GM19035 (cell line): ENCODE measurements at regions not wholly inside any gene's neighbourhood (a gene's known extent, or its start where the extent isn't known, plus 50 kb on each side); places are given as distances from the start of the nearest gene placed in this dataset.

ENCODE experiments used
- ATAC-seq: cut with Tn5 transposase; IDR thresholded peaks from one replicate; pipeline ENCODE4 v1.9.1; 2021; ENCODE audit not compliant: unreplicated experiment

- no peak for ATAC-seq
These were observed 320.5 kb downstream of the ETS1 start for GRCh38 chr11:128266893-128267292.

GRCh38 chr11:128262463-128263345 lies 324.7 kb downstream of the ETS1 start:
- ATAC-seq = no peak

- no peak for ATAC-seq
These were observed 326.3 kb downstream of the ETS1 start for GRCh38 chr11:128261011-128261421.

- ATAC-seq = no peak
These were observed 327.0 kb downstream of the ETS1 start for GRCh38 chr11:128260398-128260797.

DNA sequence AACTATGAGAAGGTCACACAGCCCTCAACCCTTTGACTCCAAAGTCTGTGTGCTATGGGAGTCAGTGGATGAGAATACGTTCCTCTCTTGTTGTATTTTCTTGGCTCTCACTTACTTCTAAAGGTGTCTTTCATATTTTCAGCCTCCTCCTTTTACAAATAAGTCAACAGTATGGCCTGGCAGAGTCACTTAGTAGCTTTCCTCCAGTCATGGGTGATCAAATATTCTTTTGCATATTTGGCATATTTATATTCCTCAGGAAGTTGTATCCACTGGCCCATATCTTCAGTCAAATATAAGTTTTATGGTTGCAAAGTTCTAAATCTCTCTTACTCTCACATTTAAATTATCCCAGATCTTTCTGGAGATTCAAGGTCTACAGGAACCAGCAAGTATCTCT lies 327.5 kb downstream of the ETS1 start:
- no peak for ATAC-seq

DNA sequence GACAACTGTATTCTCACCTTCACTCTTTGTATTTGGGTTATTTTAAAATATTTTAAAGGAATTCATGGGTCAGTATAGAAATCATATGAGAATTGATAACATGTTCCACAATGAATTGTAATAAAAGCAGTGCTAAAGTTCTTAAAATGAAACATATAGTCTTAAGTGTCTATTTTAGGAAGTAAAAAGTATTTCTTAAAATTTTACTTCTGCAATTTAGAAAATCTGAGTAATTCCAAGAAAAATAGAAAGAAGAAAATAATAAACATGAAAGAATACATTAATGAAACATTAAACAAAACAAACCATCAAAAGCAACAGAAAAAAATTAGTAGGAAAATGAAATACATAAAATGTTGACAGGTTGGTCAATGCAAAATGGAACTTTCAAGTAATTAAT lies 332.4 kb downstream of the ETS1 start:
- ATAC-seq = no peak

- ATAC-seq = no peak
These were observed 336.2 kb downstream of the ETS1 start for GRCh38 chr11:128251140-128251539.

DNA sequence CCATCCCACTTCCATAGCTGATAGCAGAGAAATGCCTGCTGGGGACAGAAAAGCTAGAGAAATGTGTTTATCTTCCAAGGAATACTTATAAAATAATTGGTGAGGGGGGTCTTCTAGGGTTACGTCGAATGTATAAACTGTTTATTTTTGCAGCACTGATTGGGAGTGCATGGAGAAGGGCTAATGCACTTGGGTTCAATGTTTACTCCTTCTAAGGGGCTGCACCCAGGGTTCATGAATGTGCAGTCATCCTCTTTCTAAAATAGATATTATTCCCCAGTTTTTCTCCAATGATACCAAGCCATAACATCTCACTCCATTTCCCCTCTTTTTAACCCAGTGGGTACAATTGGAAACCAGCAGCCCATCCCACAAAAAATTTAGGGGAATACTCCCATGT lies 336.9 kb downstream of the ETS1 start:
- ATAC-seq = no peak

GRCh38 chr11:128246810-128247594 lies 340.4 kb downstream of the ETS1 start:
- ATAC-seq = no peak

DNA sequence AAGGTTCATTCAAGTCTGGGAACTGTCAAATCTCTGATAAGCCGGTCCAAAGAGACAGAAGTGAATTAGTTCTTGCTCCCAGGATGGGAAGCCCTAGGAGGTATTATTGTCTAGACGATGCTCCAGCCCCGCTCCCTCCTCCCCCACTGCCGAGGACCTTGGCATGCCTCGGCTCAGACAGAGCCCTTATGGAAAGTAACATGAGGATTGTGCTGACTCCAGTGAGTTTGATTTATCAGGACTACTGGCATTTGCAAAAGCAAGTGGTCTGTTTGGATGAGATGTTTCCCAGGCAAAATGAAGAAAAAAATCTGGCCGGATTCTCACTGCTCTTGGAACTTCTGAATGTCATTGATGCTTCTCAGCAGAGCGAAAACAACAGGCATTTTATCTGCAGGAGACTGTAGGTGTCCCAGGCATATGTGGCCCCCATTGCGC lies 341.0 kb downstream of the ETS1 start:
- no peak for ATAC-seq

GRCh38 chr11:128244871-128245270 lies 342.5 kb downstream of the ETS1 start:
- no peak for ATAC-seq

DNA sequence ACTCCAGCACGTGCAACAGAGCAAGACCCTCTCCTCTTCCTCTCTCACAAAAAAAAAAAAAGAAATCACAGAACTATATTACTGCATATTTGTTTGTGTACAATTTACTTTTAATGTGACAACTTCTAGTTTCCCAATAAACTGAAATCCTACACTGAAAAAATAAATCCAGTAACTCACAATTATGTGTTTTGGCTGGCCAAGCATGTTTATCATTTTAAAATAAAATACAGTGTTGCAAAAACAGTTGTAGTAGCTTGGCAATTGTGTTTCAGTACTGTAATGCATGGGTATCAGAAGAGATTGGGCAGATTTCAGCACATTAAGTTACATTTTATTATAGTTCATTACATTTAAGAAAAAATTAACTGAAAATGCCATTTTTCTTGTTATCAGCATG lies 344.9 kb downstream of the ETS1 start:
- ATAC-seq = no peak

GRCh38 chr11:128240546-128240945 lies 346.8 kb downstream of the ETS1 start:
- ATAC-seq = no peak

- ATAC-seq = no peak
These were observed 348.1 kb downstream of the ETS1 start for GRCh38 chr11:128239306-128239705.

DNA sequence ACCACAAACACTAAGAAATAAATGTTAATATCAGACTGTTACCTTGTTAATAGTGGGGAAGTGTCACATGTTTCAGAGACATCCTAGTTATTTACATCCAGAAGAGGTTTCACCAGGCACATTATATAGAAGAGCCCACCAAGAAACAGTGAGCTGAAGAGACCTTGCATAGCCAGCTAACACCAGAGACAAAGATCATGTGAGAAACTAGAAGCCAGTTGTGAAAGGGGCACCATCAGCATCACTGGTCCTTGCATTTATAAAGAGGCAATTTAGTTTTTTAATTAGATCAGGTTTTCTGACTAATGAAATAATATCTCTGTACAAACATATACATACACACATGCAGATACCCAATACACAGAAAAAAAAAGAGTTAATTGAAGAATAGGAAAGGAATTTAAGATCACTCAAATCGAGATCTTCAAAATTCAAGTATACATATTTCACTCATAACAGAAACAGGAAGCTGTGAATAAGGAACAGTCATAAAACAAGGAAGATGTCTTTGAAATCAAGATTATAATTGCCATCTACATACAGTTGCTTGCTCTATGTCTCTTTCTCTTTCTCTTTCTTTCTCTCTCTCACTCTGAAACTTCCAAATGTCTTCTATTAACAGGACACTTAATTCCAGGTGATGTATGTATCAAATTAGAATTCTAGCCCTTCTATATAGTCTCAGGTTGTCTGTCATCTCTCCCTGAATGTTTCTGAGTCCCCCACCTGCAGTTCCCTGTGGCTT lies 348.7 kb downstream of the ETS1 start:
- no peak for ATAC-seq

- no peak for ATAC-seq
These were observed 350.6 kb downstream of the ETS1 start for GRCh38 chr11:128236506-128237498.

- ATAC-seq = no peak
These were observed 351.4 kb downstream of the ETS1 start for GRCh38 chr11:128235958-128236357.

- no peak for ATAC-seq
These were observed 351.9 kb downstream of the ETS1 start for GRCh38 chr11:128235426-128235825.

GRCh38 chr11:128234143-128234542 lies 353.2 kb downstream of the ETS1 start:
- ATAC-seq = no peak

DNA sequence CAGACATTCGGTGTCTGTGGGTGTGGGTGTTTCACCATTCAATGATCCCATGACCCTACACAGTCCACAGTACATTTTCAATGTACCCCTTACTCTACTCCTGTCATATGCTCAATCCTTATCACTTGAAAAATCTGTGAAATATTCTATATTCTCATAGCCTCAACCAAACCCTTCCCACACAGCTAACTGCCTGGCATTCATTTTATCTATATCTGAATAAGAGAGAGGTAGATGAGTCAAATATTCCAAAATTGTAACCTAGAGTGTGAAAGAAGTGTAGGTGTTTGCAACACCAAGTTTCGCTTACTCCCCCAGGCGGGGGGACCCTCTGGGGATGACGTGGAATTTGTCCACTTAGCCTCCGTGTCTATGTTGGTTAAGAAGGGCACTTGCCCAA lies 354.8 kb downstream of the ETS1 start:
- no peak for ATAC-seq
